Frontal cortex (tissue), 3 donors: ENCODE measurements at regions not wholly inside any gene's neighbourhood (a gene's known extent, or its start where the extent isn't known, plus 50 kb on each side); places are given as distances from the start of the nearest gene placed in this dataset.

ENCODE experiments used
- DNase-seq, 2 donors: peaks; one replicate each; pipeline ENCODE4 v3.0.0; 2012; ENCODE audit warnings: low spot score in 2 of 2
- FAIRE-seq: peaks from 2 replicates; lab custom pipeline; 2012; peaks lifted over from hg19 to GRCh38; lab: Jason Lieb, UNC
- donor health status: control.
- donor health status: control.
- donor health status: control.

DNA sequence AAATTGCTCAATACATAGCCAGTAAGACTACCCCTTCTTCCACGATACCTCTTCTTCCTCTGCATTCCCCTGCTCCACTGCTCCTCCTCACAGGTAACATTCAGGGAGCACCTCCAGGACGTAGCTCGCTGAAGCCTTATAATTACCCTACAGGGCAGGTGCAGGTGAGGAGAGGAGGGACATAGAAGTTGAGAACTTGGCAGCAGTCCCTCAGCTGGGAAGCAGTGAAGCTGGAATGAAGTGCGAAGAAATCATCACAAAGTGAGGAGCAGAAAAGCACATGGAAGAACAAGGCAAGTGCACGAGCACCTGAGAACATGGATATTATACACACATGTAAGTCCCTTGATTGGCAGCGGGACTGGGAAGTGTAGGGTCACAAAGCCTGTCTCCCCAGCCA is 118.2 kb downstream of the HSD17B3 start:
- no peak for DNase-seq
- no peak for FAIRE-seq

DNA sequence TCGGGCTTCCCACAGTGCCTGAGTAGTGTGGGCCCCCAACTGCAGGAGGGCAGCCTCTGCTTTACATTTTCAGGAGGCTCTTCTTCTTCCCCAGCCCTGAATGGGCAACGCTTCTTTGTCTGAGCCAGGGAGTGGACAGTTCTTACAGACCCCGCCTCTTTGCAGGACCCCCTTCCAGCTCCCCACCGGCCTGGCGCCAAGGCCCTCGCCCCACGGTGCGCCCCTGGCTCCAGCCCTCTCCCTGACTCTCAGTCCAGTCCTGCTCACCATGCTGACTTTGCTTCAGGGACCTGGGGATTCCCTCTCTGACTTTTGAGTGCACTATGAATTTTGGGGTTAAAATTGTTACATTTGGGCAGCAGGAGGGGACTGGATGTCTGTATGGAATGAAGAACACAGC is 123.8 kb downstream of the HSD17B3 start:
- no peak for DNase-seq
- no peak for FAIRE-seq

DNA sequence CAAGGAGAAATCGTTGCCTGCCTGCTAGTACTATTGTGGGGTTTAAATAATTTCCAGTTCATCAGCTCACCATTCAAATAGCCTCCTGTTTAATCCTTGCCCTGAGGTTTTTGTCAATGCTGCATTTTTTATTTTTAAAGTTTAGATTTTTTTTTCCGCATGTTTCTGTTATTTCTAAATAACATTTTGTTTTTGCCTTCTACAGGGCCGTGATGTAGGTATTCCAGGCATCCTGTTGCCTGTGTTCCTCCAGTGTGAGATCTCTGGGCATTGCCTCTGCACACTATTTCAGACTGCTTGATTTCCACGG is 124.3 kb downstream of the HSD17B3 start:
- DNase-seq (no peak), FAIRE-seq (no peak)

DNA sequence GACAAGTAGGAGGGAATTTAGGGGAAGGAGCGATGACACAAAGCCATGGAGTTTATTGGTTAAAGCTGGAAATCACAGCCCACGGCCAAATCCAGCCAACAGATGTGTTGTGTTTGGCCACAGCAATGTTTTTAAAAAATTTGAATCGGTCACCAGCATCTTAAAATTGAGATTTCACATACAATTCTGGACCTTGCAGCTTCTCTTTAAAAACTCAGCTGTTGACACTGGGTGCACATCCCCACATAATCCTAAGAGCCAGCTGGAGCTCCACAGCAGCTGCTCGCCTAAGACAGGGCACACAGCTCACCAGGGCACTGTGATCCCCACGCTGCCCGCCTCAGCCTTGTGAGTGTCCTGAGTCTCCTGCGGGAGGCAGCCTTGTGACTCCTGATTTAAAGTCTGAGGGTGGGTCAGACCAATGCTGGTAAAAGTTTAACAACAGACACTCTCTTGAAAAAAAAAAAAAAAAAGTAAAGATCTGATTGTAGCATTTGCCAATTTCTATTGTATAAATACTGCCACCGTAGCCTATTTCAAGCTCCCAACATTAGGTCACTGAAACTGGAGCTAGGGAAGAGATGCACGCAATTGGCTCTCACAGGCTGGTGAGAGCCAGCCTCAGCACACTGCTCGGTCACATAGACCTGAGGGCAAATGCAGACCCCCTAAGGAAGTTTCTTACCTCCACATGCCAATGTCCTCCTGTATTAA is 124.8 kb downstream of the HSD17B3 start:
- no peak for FAIRE-seq
- DNase-seq = peak; percentile 46 to 54

DNA sequence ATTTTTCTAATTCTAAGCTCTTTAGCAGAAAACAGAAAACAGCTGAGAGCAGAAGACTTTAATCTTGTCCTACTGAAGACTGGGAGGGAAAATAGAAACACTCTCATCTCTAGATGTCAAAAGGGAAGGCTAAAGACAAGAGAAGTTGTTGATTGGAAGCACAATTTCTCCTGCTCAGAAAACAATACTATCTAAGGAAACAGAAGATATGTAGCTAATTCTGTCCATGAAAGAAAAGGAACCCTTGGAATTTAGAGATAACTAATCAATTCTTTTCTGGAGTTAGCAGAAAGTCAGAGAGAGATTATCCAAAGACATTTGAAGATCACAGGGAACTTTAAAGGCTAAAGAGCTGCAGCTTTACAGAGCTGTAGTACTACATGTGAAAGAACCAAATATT is 126.2 kb downstream of the HSD17B3 start:
- FAIRE-seq = no peak
- no peak for DNase-seq

DNA sequence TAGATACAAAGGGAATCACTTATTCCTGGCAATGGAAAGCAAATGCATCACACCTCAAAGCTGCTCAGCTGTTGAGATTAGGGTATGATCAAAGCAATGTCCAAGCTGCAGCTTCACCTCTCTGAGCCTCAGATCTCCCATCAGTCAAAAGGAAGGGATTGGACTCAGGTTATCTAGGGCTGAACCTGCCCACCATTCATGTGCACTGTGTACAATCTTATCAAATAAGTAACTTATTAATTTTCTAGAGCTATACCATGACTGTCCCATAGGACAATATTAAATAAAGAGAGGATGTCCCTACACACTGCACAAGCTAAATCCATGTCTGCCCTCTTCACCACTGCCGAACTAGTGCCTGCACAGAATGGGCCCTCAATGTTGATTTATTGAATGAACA is 127.0 kb downstream of the HSD17B3 start:
- FAIRE-seq (no peak), DNase-seq (no peak)

DNA sequence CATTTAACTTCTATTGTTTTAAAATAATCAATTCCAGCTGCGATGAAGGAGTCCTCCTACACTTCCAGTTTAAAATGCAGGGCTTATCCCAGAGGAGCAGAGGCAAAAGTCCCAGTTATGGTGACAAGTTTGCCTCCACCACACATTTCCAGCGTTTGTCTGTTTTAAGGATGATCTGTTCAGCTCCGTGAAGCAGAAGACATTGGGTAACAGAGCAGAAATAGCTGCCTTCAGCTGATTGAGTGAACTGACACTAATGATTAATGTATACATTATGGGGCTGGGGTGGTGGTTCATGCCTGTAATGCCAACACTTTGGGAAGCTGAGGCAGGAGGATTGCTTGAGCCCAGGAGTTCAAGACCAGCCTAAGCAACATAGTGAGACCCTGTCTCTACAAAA is 127.6 kb downstream of the HSD17B3 start:
- FAIRE-seq (no peak), DNase-seq (no peak)

DNA sequence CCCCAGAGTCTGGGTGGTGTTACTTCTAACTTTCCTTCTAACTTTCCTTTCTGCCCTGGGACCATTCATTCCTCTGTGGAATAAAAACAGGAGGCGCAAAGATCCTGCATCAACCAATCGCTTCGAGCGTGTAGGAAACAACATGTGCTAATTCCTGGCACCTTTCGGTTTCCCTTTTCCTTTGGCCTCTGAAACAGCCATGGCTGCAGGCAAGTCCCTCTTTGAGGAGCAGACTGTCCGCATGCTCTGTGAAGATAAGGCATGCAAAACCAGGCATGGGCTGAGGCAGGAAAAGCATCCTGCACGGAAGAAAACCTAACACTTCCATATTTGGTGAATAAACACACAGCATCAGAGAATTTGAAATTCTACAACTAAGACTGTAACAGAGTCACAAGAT is 128.3 kb downstream of the HSD17B3 start:
- FAIRE-seq = no peak

DNA sequence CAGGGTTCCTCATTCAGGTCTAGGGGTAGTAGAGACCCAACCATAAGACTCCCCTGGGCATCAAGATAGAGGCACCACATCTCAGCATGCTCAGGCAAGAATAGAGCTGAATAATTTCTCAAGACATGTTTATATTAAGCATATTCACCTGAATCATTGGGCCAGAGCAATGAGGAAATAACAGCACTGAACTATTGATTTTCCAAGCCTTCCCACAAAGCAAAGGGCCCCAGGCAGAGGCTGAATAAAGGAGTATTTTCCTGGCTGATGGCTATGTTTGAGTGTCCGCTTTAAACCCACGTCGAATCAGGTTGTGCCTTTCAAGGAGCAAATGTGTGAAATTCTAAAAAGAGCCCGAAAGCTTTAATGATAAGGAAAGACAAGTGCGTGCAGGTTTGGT is 129.2 kb downstream of the HSD17B3 start:
- no peak for FAIRE-seq
- DNase-seq = no peak

More for the DNA sequence above, 128.3 kb downstream of the HSD17B3 start:
- DNase-seq = no peak

DNA sequence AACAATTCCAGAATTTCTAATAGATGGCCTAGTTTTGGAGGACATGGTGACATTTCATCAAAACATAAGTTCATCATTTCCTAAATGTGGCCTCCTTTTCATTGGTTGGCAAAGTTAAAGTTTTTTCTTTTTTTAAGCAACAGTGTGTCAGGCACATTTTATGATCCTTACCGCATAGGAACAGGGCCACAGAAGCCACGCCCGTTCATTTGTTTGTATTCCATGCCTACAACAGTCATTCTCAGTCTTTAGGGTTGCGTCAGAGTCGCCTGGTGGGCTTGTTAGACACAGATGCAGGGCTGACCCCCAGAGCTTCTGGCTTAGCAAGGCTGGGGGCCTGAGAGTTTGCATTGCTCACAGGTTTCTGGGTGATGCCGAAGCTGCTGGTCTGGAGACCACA is 130.2 kb downstream of the HSD17B3 start:
- DNase-seq (no peak), FAIRE-seq (no peak)

DNA sequence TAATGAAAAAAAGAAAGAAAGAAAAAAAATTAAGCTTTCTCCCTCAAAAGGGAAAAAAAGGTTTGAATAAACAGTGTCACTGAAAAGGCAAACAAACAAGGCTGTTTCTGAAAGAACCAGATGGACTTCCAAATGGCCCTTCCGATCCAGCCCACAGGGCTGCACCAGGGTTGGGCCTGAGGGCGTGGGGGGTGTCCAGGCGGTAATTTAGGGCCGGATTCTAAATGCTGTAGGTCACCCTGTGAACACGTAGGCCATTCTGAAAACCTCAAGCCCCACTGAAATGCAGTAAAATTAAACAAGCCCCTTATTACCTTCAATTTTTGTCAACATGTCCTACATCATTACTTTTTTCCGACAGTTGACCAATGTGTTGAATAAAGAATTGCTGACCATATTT is 132.1 kb downstream of the HSD17B3 start:
- FAIRE-seq = no peak
- no peak for DNase-seq

DNA sequence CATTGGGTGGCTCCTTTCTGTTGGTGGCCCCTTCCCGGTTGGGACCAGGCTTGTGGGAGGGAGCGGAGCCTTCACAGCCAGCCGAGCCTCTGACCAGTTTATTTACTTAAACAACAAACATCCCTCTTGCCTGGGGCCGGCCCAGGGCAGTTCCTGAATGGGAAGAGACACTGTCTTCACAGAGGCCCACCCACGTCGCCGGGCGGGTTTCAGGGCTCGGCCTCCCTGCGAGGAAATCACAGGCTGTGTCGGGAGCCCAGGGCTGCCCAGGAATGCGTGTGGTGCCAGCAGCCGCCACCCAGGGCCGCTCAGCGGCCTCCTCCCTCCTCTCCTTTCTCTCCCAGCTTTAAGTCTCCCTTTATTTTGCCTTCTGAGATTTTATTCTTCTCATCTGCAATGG is 132.5 kb downstream of the HSD17B3 start:
- DNase-seq = peak in 1 of 2 donors; percentile 46

DNA sequence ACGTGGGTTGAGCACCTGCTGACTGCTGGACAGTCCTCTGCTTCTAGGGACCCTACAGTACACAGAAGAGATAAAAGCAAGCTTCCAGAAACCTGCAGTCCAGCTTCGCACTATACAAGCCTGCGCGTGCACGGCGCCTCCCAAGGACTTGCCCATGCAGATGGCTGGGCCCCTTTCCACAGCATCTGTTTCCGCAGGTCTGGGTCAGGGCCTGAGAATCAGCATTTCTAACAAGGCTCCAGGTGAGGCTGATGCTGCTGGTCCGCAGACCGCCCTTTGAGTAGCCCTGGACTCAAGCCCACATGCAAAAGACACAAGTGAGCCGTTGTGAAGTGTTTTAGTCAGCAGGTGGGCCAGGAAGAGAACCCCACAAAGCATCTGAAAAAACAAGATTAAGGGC is 133.1 kb downstream of the HSD17B3 start:
- DNase-seq = no peak
- FAIRE-seq = no peak

More for the DNA sequence above, 132.5 kb downstream of the HSD17B3 start:
- FAIRE-seq = no peak

DNA sequence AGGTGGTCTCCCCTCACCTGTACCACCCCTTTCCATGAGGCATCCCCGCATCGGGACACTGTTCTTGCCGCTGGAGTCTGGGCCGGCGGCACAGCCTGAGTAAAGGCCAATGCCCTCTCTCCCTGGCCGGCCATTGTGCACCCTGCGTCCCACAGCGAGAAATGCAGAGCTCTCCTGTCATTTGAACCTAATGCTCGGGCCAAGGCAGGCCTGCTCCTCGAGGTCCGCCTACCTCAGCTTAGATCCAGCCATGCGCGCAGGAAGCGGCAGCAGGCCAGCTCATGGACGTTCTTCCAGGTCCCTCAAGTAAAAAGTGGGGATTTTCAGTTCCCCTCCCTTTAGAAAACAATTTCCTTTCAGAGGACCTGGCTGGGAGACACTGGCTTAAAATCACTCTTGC is 135.0 kb downstream of the HSD17B3 start:
- no peak for DNase-seq
- FAIRE-seq = no peak

DNA sequence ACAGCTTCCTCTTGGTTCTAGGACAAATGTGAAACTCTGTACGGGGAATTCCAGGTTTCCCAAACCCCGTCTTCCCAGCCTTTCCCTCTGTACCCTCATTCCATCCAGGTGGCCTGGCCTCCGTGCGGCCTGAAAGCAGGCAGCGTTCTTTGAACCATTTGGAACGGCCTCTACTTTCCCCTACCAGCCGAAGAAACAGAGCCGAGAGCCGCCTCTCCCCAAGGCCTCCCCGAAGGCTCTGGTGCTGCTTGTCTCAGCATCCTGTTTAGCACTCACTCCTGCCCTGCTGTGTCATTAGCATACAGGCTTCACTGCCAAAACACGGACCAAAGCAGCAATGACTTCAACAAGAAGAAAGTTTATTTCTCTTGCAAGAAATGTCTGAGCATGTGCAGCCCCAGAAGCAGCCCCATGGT is 137.7 kb downstream of the HSD17B3 start:
- FAIRE-seq (no peak), DNase-seq (no peak)

DNA sequence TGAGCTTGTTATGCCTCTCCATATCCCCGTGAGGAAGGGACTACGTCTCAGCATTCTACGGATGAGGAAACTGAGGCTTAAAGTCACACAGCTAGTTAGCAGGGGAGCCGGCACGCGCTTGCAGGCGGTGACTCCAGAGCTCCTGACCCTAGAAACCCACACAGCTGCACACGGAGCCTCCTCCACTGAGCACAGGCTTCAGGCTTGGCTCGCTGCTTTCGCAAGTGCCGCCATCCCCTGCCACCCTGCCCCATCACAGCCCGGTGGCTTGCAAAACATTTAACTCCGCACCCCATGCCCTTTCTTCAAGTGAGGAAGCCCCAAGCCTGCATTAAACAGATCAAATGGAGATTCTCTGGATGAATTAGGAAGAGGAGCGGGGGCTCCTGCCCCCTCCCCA is 138.3 kb downstream of the HSD17B3 start:
- DNase-seq (no peak), FAIRE-seq (no peak)

DNA sequence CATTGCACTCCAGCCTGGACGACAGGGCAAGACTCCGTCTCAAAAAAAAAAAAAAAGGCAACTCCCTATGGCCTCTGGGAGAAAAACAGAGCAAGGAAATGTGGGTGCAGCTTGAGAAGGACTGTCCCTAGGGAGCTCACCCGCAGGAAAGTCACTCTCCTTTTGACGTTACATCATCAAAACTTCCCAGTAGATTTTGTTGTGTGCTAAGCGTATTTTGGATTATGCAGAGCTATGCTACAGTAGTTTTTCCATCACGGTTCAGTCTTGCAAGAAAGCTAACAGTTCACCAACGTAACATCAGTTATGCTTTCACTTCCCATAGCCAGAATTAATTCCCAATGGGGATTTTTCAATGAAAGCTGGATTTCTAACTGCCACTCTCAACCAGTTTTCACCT is 138.8 kb downstream of the HSD17B3 start:
- DNase-seq (no peak), FAIRE-seq (no peak)

DNA sequence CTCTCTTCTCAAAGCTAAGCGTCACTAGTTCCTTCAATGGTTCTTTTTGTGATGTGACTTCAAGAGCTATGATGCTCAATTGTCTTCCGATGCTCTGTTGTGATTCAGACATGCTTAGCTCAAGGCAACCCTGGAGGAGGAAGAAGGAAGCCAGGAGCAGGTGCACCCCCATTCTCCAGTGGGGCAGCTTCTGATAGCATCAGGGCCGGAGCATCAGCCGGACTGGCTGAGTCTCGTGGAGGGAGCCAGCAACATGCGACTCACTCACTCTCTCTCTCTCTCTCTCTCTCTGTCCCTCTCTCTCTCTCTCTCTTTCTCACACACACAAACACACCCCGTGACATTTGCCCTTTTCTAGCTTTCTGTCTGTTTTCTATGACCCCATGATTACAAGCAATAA is 140.2 kb downstream of the HSD17B3 start:
- no peak for FAIRE-seq
- no peak for DNase-seq

DNA sequence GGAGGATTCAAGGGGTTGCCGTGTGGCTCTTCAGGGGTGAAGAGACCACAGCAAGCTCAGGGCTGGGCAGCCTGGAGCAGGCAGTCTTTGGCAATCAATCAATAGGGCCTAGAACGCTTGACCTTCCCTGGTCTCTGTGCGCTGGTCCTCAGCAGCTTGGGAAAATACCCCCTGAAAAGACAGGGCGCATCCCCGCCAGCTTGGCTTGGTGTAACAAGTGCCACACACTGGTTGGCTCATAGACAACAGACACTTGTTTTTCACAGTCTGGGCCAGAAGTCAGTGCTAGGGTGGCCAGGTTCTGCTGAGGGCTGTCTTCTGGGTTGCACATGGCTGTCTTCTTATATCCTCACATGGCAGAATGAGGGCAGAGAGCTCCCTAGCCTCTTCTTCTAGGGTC is 141.1 kb downstream of the HSD17B3 start:
- DNase-seq = no peak
- no peak for FAIRE-seq

DNA sequence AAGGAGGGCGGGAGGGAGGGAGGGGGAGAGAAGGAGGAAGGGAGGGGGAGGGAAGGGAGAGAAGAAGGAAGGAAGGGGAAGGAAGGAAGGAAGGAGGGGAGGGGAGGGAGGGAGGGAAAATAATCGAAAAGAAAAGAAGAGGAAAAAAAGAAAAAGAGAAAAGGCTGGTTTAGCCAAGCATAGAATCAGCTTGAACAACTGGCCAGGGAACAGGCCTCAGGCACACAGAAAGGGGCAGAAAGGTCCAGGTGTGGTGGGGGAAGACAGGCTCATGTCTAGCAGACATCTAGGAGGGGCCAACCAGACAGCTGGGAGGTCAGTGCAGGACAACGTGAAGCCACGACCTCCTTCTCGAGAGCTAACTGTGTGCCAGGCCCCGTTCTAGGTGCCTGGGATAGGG is 141.8 kb downstream of the HSD17B3 start:
- DNase-seq = no peak
- no peak for FAIRE-seq

DNA sequence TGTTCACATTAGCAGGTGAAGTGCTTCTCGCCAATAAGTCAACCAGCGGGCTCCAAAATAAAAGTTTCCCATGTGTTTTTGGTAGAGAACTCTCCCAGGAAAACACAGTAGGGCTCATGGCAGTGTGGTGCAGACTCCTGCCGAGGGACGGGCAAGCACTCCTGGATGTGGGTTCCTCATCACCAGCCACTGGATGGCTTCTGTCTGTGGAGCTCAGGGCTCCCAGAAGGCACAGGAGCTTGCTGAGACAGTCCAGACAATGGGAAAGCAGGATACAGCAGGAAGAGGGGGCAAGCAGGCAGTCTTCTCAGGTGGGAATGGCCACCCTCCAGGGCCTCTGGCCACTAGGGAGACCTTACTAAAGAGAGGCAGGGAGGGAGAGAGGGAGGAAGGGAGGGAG is 142.4 kb downstream of the HSD17B3 start:
- DNase-seq (no peak), FAIRE-seq (no peak)

DNA sequence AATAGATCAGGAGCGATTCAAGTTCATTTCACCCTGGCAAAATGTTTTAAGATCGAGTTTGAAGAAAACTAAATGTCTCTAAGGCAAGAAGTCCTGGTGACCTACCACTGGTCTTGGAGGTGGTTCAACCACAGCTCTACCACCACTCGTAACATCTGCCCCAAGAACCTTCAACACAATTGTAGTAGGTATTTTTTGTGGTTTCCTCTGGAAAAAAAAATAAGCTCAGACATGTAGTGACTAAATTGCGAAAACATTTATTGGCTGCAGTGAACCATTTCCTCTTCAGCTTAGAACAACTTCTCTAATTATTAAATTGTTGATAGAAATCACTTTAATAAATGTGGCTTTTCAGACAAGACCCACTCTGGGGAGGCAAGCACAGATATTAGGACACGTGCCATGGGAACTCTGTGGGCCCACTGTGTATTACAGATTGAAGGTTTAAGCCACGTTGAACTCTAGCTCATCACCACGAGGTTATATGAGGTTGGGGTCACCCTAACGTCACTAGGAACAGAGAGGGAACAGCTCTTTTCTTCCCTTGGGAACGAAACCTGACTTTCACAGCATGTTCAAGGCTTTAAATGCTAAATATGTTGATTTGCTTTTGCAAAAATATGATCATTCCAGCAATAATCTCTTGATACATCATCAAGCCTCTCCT is 142.9 kb downstream of the HSD17B3 start:
- no peak for FAIRE-seq
- DNase-seq = no peak
